Prostate gland (tissue), 2 donors: ENCODE measurements at regions not wholly inside any gene's neighbourhood (a gene's known extent, or its start where the extent isn't known, plus 50 kb on each side); places are given as distances from the start of the nearest gene placed in this dataset.

ENCODE experiments used
- DNase-seq: peaks from one replicate; pipeline ENCODE4 v3.0.0-alpha.2; 2019; ENCODE audit warnings: low spot score
- H3K27ac ChIP-seq, 2 donors: fragments of 200-600 bp; sonication (generic); 2 replicates each; pipeline ENCODE4 v1.5.1; 2017 to 2019
- H3K27me3 ChIP-seq: fragments of 200-600 bp; sonication (generic); replicated peaks from 2 replicates; pipeline ENCODE4 v1.5.1; 2019; ENCODE audit not compliant: insufficient read depth
- H3K36me3 ChIP-seq, 2 donors: fragments of 200-600 bp; sonication (generic); 1 replicate in 1 of 2; 2 replicates in 1 of 2; pipeline versions ENCODE4 v1.5.1 to v1.8.1; 2017 to 2019
- H3K4me1 ChIP-seq: fragments of 200-600 bp; sonication (generic); replicated peaks from 2 replicates; pipeline ENCODE4 v1.5.1; 2019
- H3K4me3 ChIP-seq, 2 donors: fragments of 200-600 bp; sonication (generic); 2 replicates each; pipeline ENCODE4 v1.5.1; 2017 to 2019
- H3K9me3 ChIP-seq: fragments of 200-600 bp; sonication (generic); 2 replicates; pipeline ENCODE4 v1.5.1; 2017
- CTCF ChIP-seq, 4 experiments: fragments of 200-600 bp in 2 of 4; fragments of 450-650 bp in 2 of 4; sonication (generic) in 2 of 4; IDR thresholded peaks; 1 replicate in 3 of 4; 2 replicates in 1 of 4; pipeline ENCODE4 v1.5.1; 2016 to 2019; ENCODE audit warnings: antibody characterized with exemption in 4 of 4, mild to moderate bottlenecking in 2 of 4, moderate library complexity in 2 of 4
- POLR2A ChIP-seq: fragments of 450-650 bp; IDR thresholded peaks from one replicate; pipeline ENCODE4 v1.6.1; 2016; ENCODE audit warnings: antibody characterized with exemption, mild to moderate bottlenecking
- POLR2AphosphoS5 ChIP-seq: sonication (generic); formaldehyde crosslinking; IDR thresholded peaks from one replicate; pipeline ENCODE4 v1.6.1; 2017; ENCODE audit warnings: antibody characterized with exemption
- WGBS: methylation state at CpG from one replicate; pipeline ENCODE4 v1.1.5; 2018; 5-methylcytosine and 5-hydroxymethylcytosine counted together
- intact Hi-C: fragments of 100-400 bp; cut with DNase I; formaldehyde crosslinking; loops from one replicate; pipeline ENCODE4 v1.14.2; 2022

GRCh38 chr16:65733721-65734120 lies 611.9 kb upstream of the CDH11 start:
- intact Hi-C loops: no loop called here
- no peak for DNase-seq
- Histone ChIP-seq H3K9me3 (no peaks in the 10 kb centered on the region), H3K27me3 (no peaks in the 10 kb centered on the region), H3K36me3 (no peaks in the 10 kb centered on the region), H3K27ac (no peak overlapping the region), H3K4me1 (no peaks in the 10 kb centered on the region), H3K4me3 (no peak overlapping the region)
- 78% methylated on average over 3 of the region's 3 CpGs for WGBS
- TF ChIP-seq POLR2AphosphoS5: no peak
- no peak for TF ChIP-seq POLR2A
- no peak for TF ChIP-seq CTCF (IDR thresholded peaks at IDR 0.05)

GRCh38 chr16:65731833-65732232 lies 610.0 kb upstream of the CDH11 start:
- H3K4me1 ChIP-seq: no peaks in the 10 kb centered on the region

GRCh38 chr16:65728652-65729051 lies 606.8 kb upstream of the CDH11 start:
- H3K27me3 ChIP-seq: no peaks in the 10 kb centered on the region
- DNase-seq: no peak
- H3K36me3 ChIP-seq: no peaks in the 10 kb centered on the region
- 77% methylated on average over 2 of the region's 2 CpGs for WGBS
- H3K4me1 ChIP-seq: no peaks in the 10 kb centered on the region
- H3K4me3 ChIP-seq: no peak overlapping the region
- intact Hi-C loops: no loop called here
- no peaks in the 10 kb centered on the region for H3K9me3 ChIP-seq
- TF ChIP-seq POLR2A (no peak), CTCF (IDR thresholded peaks at IDR 0.05) (no peak), POLR2AphosphoS5 (no peak)
- no peak overlapping the region for H3K27ac ChIP-seq

More at GRCh38 chr16:65731833-65732232, 610.0 kb upstream of the CDH11 start:
- intact Hi-C loops: no loop called here
- Histone ChIP-seq H3K36me3 (no peaks in the 10 kb centered on the region), H3K4me3 (no peak overlapping the region), H3K9me3 (no peaks in the 10 kb centered on the region), H3K27me3 (no peaks in the 10 kb centered on the region), H3K27ac (no peak overlapping the region)
- TF ChIP-seq POLR2AphosphoS5 (no peak), POLR2A (no peak), CTCF (IDR thresholded peaks at IDR 0.05) (no peak)
- DNase-seq: no peak

- WGBS: 17% methylated on average over 3 of the region's 3 CpGs
- Histone ChIP-seq H3K4me3 (no peak overlapping the region), H3K9me3 (no peaks in the 10 kb centered on the region), H3K27me3 (no peaks in the 10 kb centered on the region), H3K27ac (no peak overlapping the region), H3K36me3 (no peaks in the 10 kb centered on the region), H3K4me1 (no peaks in the 10 kb centered on the region)
- intact Hi-C loops: no loop called here
- DNase-seq: no peak
- TF ChIP-seq POLR2A: no peak
- no peak for TF ChIP-seq POLR2AphosphoS5
- TF ChIP-seq CTCF (IDR thresholded peaks at IDR 0.05): no peak
Measured at GRCh38 chr16:65728167-65728566, 606.3 kb upstream of the CDH11 start.

GRCh38 chr16:65727534-65728137 lies 605.8 kb upstream of the CDH11 start:
- Histone ChIP-seq H3K9me3 (no peaks in the 10 kb centered on the region), H3K27ac (no peak overlapping the region), H3K4me3 (no peak overlapping the region), H3K36me3 (no peaks in the 10 kb centered on the region), H3K4me1 (no peaks in the 10 kb centered on the region), H3K27me3 (no peaks in the 10 kb centered on the region)
- no peak for TF ChIP-seq POLR2AphosphoS5
- TF ChIP-seq CTCF (IDR thresholded peaks at IDR 0.05): no peak
- TF ChIP-seq POLR2A: no peak
- no peak for DNase-seq
- intact Hi-C loops: no loop called here
- WGBS: 39% methylated on average over 8 of the region's 8 CpGs
